HepG2 (cell line): ENCODE measurements at regions not wholly inside any gene's neighbourhood (a gene's known extent, or its start where the extent isn't known, plus 50 kb on each side); places are given as distances from the start of the nearest gene placed in this dataset.
"Not testable (repeated sequence)": the region's sequence is repeated elsewhere in the genome, so short reads cannot be mapped to it uniquely, and the experiment has no call there.

ENCODE experiments used
- ATAC-seq: fragments of 200-7000 bp; cut with Tn5 transposase; 3 replicates; pipeline ENCODE4 v1.9.1; 2020; ENCODE audit warnings: mild to moderate bottlenecking, moderate library complexity
- BruUV-seq: library from RNA; stranded (reverse); fragments of 400-500 nt; replicated peaks from 2 replicates; lab custom pipeline; 2021; lab: Mats Ljungman, UMichigan
- CTCF ChIA-PET: fragments of 300-600 bp; formaldehyde crosslinking; extraction: SDS; loops from one replicate; lab custom pipeline; 2021; ENCODE audit warnings: low total read pairs, inconsistent platforms, low intra/inter-chr PET ratio; lab: Yijun Ruan, JAX
- POLR2A ChIA-PET: fragments of 350-600 bp; sonication (Branson Sonifier 250); formaldehyde crosslinking; loops from one replicate; lab custom pipeline; 2020; ENCODE audit warnings: antibody characterized with exemption, inconsistent platforms; lab: Yijun Ruan, JAX
- DNase-seq: peaks from one replicate; pipeline ENCODE4 v3.0.0-alpha.2; 2015; ENCODE audit warnings: low spot score
- FAIRE-seq: peaks from 3 replicates; lab custom pipeline; 2011; peaks lifted over from hg19 to GRCh38; lab: Jason Lieb, UNC
- H2AFZ ChIP-seq: one replicate; pipeline ENCODE4 v1.6.1; 2011; ENCODE audit warnings: low read length, inconsistent platforms
- H3K27ac ChIP-seq: fragments of 300-600 bp; 3 replicates; pipeline ENCODE4 v1.8.0; 2011; ENCODE audit warnings: mixed run types, mild to moderate bottlenecking, mixed read lengths, low read length, inconsistent platforms; ENCODE audit not compliant: insufficient read depth; ENCODE audit errors: extremely low read length
- H3K27me3 ChIP-seq, 2 experiments: fragments of 200-600 bp in 1 of 2; 2 replicates in 1 of 2; 3 replicates in 1 of 2; pipeline versions ENCODE4 v1.6.0 to v1.8.0; 2011; ENCODE audit warnings: low read length in 2 of 2, mild to moderate bottlenecking in 2 of 2, moderate library complexity in 2 of 2, inconsistent platforms in 1 of 2; ENCODE audit not compliant: insufficient read depth in 2 of 2, control insufficient read depth in 1 of 2
- H3K36me3 ChIP-seq, 2 experiments: fragments of 200-600 bp in 1 of 2; replicated peaks in 1 of 2; 2 replicates in 1 of 2; 3 replicates in 1 of 2; pipeline versions ENCODE4 v1.5.1 to v1.8.0; 2011; ENCODE audit warnings: low read length in 2 of 2, inconsistent platforms in 1 of 2; ENCODE audit not compliant: insufficient read depth in 2 of 2, control insufficient read depth in 1 of 2
- H3K4me1 ChIP-seq: 2 replicates; pipeline ENCODE4 v1.5.1; 2012; ENCODE audit warnings: low read length, inconsistent platforms; ENCODE audit not compliant: insufficient read depth
- H3K4me2 ChIP-seq: 2 replicates; pipeline ENCODE4 v1.6.0; 2011; ENCODE audit warnings: low read depth, low read length, inconsistent platforms
- H3K4me3 ChIP-seq, 3 experiments: fragments of 200-600 bp in 1 of 3; sonication (generic), shearing (Covaris generic) in 1 of 3; replicated peaks in 1 of 3; 2 replicates each; pipeline ENCODE4 v1.5.1; 2011 to 2016; ENCODE audit warnings: low read length in 3 of 3, inconsistent platforms in 2 of 3, low read depth in 2 of 3, mild to moderate bottlenecking in 2 of 3, control low read depth in 1 of 3, mixed read lengths in 1 of 3; ENCODE audit not compliant: insufficient read depth in 1 of 3
- H3K79me2 ChIP-seq: one replicate; pipeline ENCODE4 v1.6.1; 2011; ENCODE audit warnings: low read length, inconsistent platforms; ENCODE audit not compliant: insufficient read depth
- H3K9ac ChIP-seq: 2 replicates; pipeline ENCODE4 v1.6.0; 2011; ENCODE audit warnings: mild to moderate bottlenecking, low read depth, low read length, inconsistent platforms; ENCODE audit not compliant: insufficient read depth
- H3K9me3 ChIP-seq: 2 replicates; pipeline ENCODE4 v1.5.1; 2012; ENCODE audit warnings: mild to moderate bottlenecking, low read length
- H4K20me1 ChIP-seq: 2 replicates; pipeline ENCODE4 v1.6.0; 2011; ENCODE audit warnings: inconsistent platforms, mild to moderate bottlenecking, low read length, moderate library complexity; ENCODE audit not compliant: insufficient read depth
- AGO1 ChIP-seq: fragments of 200-400 bp; formaldehyde crosslinking; IDR thresholded peaks from 2 replicates; pipeline ENCODE4 v1.6.1; 2017; ENCODE audit warnings: mild to moderate bottlenecking, low read depth, low read length, moderate library complexity; ENCODE audit not compliant: poor library complexity, severe bottlenecking
- BHLHE40 ChIP-seq: IDR thresholded peaks from 2 replicates; pipeline ENCODE4 v1.6.1; 2011; ENCODE audit warnings: low read length, improper control_type of control experiment
- CBX1 ChIP-seq: IDR thresholded peaks from one replicate; pipeline ENCODE4 v1.6.1; 2016; ENCODE audit warnings: antibody characterized with exemption, low read depth
- GATA4 ChIP-seq: sonication (generic); IDR thresholded peaks from 2 replicates; pipeline ENCODE4 v1.6.1; 2016; ENCODE audit warnings: antibody characterized with exemption, low read depth, borderline replicate concordance
- GMEB2 ChIP-seq: IDR thresholded peaks from 2 replicates; pipeline ENCODE4 v1.6.1; 2016; ENCODE audit warnings: missing biosample characterization, missing genetic modification reagents, low read depth
- KDM6A ChIP-seq: IDR thresholded peaks from 2 replicates; pipeline ENCODE4 v1.6.1; 2016; ENCODE audit warnings: low read depth
- SKIL ChIP-seq: sonication (generic); formaldehyde crosslinking; IDR thresholded peaks from 2 replicates; pipeline ENCODE4 v1.8.0; 2022; ENCODE audit warnings: missing genetic modification reagents, mild to moderate bottlenecking, moderate library complexity, borderline replicate concordance
- SMYD3 ChIP-seq: sonication (generic); formaldehyde crosslinking; IDR thresholded peaks from 2 replicates; pipeline ENCODE4 v1.8.1; 2023; ENCODE audit warnings: mild to moderate bottlenecking, missing genetic modification reagents
- ZNF646 ChIP-seq: sonication (generic); formaldehyde crosslinking; IDR thresholded peaks from 2 replicates; pipeline ENCODE4 v1.9.0; 2021; ENCODE audit warnings: mild to moderate bottlenecking, missing genetic modification reagents
- WGBS: methylation state at CpG from one replicate; pipeline ENCODE4 v1.1.6; 2017; ENCODE audit warnings: low lambda C conversion rate; 5-methylcytosine and 5-hydroxymethylcytosine counted together
- in situ Hi-C: cut with HindIII; loops from 2 replicates; pipeline ENCODE4 v1.10.0; 2017; ENCODE audit warnings: low pct_unique_long_range_greater_than_20kb; ENCODE audit not compliant: extremely low pct_ligation_motif_present
- intact Hi-C: fragments of 100-400 bp; cut with micrococcal nuclease; formaldehyde crosslinking; loops from one replicate; pipeline ENCODE4 v1.10.0; 2022; ENCODE audit not compliant: unreplicated experiment

- FAIRE-seq, H3K36me3 ChIP-seq, ATAC-seq, H3K27me3 ChIP-seq, H4K20me1 ChIP-seq, BruUV-seq, H3K9ac ChIP-seq, in situ Hi-C loops, H3K4me2 ChIP-seq, intact Hi-C loops, H3K9me3 ChIP-seq, DNase-seq, H3K4me3 ChIP-seq, H2AFZ ChIP-seq, H3K4me1 ChIP-seq, H3K27ac ChIP-seq, CTCF ChIA-PET, H3K79me2 ChIP-seq, POLR2A ChIA-PET: not testable (repeated sequence)
- WGBS = 5% methylated on average over 2 of the region's 2 CpGs
These were observed 123.0 kb upstream of the MDFIC2 start for GRCh38 chr3:70435422-70435821.

GRCh38 chr3:70433091-70433490 lies 120.7 kb upstream of the MDFIC2 start:
- ChIA-PET CTCF (no interaction called here), POLR2A (no interaction called here)
- DNase-seq (no peak), ATAC-seq (no peak), FAIRE-seq (no peak)
- no peaks in the 10 kb centered on the region for H3K79me2 ChIP-seq
- no peak overlapping the region for H2AFZ ChIP-seq
- H4K20me1 ChIP-seq = no peaks in the 10 kb centered on the region
- no peaks in the 10 kb centered on the region for H3K4me1 ChIP-seq
- in situ Hi-C loops (no loop called here), intact Hi-C loops (no loop called here)
- no peaks in the 10 kb centered on the region for H3K9me3 ChIP-seq
- no peak overlapping the region for H3K27ac ChIP-seq
- no peak overlapping the region for H3K4me3 ChIP-seq
- no TSS peak for BruUV-seq
- H3K36me3 ChIP-seq = no peaks in the 10 kb centered on the region
- no peak overlapping the region for H3K4me2 ChIP-seq
- 0 out of 5 replicates have a peak, but pooled peaks cover 0 to under 1% of the 10 kb centered on the region in 2 experiments for H3K27me3 ChIP-seq
- WGBS = 0% methylated on average over 1 of the region's 1 CpG
- H3K9ac ChIP-seq = no peak overlapping the region
- TF ChIP-seq ZNF646 (no peak), GATA4 (no peak), SKIL (no peak), AGO1 (no peak), GMEB2 (CRISPR knock-in tag) (no peak), KDM6A (CRISPR knock-in tag) (no peak), CBX1 (no peak), SMYD3 (no peak), BHLHE40 (no peak)
